HCEC 1CT (cell line): ENCODE measurements at regions not wholly inside any gene's neighbourhood (a gene's known extent, or its start where the extent isn't known, plus 50 kb on each side); places are given as distances from the start of the nearest gene placed in this dataset.

Experiments used
- DNase-seq: peaks from one replicate; pipeline ENCODE4 v3.0.0-alpha.2; 2017

DNA sequence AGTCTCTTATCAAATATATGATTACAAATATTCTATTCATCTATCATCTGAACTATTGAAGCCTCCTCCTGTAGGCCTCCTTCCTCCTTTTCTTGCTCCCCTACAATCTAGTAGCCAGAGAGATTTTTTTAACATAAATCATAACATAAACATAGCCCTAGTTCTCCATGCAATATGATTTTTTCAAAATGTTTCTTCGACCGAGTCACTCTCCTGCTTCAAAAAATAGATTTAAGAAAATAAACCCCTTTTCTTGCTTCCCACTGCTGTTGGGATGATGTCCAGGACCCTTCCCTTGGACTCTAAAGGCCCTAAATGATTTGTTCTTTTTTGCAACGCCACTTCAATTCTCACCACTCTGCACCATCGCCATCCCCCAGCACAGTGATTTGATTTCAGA is 319.7 kb upstream of the TSHZ3 start:
- no peak for DNase-seq

DNA sequence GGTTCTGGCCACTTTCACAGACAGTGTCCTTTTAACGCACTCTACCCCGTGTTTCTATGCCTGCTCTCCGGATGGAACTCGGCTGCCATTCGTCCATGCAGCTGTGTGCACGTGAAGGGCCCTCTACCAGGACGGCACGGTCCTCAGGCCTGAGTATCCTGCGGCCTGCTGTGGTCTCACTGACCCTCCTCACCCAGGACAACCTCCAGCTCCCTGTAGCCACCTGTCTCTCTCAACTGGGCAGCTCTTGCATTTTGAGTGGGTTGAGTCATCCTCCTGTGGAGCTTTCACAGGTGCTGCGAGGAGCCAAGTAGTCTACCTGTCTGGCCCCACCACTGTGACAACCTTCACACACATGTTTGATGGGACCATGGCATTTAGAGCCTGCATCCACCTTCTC is 321.7 kb upstream of the TSHZ3 start:
- DNase-seq, result no peak

DNA sequence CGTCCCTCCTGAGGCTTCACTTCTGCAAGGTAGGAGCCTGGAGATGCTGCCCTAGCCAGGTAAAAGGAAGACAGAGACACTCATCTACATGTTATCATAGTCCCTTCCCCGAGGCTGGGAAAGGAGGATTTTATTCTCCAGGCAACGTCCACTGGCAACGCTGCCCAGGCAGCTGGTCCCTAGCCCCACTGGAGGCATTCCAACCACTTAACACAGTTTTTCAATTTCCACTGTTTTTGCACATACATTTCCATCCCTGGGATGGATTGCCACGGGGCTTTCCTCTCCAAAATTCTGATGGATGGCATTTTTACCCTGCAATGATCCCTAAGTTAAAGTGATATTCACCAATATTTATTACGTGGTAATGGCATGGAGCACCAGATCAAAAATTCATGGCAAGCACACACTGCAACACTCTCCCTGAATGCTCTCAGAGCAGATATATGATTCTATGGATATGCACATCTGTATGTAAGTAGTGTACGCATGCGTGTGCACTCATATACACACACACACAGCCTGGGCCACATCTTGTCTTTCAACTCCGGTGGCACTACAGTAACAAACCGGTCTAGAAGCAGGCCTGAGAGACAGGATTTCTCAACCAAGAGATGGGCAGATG is 322.3 kb upstream of the TSHZ3 start:
- DNase-seq, result no peak

DNA sequence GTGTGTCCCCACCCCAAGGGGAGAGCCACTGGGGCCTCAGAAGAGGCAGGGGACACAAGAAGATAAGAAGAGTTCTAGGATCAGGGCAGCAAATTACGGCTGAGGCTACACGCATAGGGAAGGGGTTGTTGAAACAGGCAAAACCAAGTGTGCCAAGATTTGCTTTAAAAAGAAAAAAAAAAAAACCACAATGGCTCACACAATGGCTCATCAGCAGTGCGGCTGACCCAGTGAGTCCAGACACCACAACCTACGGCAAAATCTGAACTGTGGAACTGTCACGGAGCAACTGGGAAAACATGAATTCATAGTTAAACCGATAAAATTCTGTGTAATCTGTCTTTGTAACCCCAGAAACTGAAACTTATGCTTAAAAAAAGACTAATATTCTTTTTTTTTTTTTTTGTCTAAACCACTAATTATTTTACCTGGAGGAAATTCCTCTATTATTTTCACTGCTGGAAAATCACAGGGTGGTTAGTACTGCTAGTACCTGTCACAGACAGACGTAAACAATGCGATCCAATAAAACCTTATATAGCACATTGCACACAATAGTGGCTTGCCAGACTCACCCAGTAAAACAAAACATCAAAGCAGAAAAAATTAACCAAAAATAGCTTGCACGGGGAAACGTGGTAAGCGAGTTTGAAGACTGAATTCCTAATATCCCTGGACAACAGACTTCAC is 325.4 kb upstream of the TSHZ3 start:
- DNase-seq, result no peak

DNA sequence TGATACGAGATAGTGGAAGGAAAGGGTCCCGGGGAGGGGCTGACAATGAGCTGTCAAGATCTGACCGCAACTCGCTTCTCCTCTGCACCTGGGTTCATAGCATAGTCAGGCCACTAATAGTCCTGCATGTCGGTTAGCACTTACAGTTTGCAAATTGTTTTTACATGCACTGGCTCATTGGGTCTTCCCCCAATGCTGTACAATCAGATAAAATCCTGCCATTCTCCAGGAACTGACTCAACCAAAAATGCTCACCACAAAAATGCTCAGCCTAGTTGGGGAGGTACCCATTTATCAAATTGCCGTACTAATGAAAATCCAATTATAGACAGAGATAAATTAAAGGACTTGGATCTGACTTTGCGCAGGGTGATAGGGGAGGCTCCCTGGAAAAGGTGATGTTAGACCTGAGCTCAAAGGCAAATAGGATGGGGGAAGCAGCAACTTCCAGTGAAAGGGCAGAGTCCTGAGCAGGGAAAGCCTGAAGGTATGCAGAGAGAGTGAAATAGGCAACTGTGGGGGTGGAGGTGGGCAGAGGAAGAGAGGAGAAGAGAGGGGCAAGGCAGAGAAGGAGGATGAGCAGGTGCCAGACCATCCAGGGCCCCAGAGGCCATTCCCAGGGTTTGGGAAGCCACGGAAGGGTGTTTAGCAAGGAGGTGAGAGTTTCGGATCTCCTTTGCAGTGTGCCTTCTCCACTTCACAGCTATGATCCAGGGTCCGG is 326.1 kb upstream of the TSHZ3 start:
- no peak for DNase-seq

DNA sequence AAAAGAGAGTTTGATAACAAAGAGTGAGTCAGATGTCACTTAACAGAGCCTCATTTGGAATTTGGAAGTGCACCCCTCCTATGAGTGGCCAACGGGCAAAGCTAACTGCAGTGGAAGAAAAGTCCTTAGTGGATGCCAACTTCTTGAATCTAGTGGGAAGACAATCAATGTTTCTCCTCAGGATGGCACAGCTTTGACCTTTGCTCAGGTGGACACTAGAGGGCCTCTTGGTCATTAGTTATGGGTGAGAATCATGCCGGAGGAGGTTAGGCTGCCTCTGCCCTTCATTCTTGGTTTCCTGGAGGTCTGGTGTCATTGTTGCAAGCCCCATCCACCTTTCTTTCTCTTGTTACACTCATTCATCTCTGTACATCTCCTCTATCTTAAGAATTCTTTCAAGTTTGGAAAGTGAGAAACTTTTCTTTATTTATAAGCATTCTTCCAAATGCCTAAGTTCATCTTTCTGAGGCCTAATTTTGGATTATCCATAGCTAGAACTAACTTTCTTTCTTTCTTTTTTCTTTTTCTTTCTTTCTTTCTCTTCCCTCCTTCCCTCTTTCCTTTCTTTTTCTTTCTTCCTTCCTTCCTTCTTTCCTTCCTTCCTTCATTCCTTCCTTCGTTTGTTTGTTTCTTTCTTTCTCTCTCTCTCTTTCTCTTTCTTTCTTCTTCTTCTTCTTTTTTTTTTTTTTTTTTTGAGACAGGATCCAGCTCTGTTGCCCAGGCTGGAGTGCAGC is 327.2 kb upstream of the TSHZ3 start:
- no peak for DNase-seq

DNA sequence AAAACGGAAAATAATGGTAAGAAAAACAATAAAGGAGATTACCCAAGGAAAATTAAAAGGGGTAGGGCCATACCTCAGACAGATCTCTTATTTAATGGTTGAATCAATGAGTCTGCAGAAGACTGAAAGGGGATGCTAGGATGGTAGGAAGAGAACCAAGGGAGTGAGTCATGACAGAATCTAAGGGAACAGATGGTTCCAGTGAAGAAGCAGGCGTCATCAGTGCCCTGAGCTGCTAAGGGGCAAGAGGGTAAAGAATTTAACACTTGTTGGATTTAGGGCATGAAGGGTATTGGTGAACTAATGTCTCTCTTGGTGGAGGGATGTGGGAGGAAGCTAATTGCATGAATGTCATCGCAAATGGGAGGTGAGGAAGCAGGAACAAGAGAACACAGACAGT is 329.2 kb upstream of the TSHZ3 start:
- no peak for DNase-seq

DNA sequence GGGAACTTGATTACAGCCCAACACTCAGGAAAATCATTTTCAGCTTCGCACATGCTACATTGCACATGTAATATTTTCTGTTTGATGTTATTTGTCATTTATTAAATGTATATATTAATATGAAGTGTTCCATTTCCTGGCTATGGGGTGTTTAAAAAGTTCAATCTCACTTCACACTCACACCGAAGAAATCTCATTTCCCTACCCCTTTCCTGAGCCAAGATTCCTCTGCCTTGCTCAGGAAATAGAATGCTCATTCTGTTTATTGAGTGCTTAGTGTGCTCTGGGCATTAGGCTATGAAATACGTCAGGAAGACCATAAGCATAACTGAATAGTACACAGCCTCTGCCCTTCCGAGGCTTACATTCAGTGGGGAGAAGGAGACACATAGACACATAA is 331.9 kb upstream of the TSHZ3 start:
- no peak for DNase-seq

DNA sequence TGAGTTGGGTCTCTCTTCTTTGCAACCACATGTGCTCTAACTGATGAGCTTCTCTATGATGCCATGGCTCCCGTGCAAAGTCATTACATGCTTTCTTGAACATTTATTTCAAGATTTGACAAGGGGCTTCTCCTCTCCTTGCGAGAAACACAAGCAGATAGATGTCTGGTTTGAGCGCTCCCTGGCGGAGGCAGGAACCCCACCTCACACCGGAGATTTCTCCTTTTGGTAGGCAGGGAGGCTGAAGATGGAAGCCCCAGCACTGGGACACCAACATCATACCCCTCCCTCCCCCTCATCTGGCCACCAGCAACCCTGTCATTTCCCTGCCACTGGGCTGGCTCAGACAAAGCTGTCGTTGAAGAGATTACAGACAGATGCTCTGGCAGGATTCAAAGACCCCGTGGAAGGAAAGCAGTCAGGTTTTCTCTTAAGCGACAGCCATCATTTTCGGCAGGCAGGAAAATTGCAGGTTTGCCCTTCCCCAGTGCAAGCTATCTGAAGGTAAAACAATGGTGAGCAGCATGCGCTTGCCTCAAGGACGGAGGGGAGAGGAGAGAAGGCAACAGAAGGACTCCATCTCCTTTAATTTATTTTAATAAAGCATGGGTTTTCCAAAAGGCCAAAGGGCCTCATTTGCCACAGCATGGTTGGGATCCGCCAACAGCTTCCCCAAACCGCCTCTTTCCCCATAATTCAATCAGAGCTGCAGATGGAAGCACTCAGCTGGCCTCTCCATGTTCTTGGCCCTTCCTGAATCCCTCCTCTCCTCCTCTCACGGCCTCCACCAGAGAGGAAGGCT is 344.1 kb upstream of the TSHZ3 start:
- DNase-seq, result no peak

DNA sequence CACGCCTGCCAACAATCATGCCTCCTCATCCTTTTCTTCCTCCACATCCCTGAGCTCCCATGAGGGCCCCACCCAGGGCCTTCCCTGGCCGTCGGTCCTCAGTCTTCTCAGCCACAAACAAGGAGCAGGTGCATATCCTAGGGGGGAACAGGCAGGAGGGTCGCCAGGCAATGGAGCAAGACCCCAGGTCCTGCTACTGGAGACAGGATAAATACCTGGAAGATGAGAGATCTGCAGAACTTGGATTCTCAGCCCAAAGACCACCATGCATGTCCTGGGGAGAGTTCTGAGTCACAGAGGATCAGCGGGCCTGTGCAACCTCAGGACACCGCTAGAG is 344.7 kb upstream of the TSHZ3 start:
- no peak for DNase-seq

DNA sequence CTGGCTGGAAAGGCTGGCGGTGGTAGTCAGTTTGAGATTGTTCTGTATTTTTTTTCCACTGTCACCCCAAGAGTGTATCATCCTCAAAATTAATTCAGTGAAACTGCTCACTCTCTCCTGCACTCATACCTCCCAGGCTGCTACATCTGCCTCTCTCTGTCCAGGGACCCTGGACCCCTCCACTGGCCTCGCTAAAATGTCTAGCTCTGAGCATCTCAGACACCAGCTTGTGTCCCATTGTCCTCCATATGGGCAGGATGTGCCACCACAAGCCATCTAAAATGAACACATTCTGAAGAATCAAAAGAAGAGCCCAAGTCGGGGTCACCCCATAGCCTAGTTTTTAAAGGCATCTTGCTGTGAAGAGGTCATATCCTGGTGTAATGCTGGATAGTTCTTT is 345.5 kb upstream of the TSHZ3 start:
- no peak for DNase-seq

DNA sequence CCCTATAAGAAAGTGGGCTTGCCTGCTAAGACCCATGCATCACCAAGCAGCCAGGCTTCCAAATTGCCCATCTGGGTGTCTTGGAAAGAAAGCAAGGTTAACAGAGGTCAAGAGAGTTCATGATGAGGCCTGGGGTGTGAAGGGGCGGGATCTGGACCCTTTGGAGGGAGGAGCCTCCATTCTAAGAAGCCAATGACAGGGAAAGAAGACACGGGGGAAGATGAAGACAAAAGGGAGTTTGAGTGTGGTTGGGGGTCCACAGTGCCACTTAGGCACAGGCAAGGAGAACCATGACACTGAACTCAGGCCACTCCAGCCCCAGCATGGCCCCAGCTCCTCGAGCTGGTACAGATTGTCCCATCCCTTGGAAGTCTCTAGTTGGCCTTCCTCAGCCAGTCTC is 350.2 kb upstream of the TSHZ3 start:
- no peak for DNase-seq

DNA sequence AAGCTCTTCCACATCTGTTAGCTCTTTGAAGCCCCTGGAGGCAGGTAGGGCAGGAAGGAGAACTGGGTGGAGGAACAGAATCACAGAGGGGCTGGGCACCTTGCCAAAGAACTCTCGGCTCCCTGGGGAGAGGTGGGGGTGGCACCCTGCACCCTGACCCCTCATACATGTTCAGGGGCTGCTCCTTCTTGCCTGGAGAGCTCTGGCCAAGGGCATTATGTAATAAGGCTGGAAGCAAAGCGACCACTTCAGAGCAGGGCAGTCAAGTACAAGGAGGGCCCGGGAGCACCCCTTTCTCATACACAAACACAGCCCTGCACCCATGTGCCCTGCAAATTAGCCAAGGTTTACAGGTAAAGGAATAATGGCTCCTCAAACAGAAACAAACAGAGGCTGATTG is 351.9 kb upstream of the TSHZ3 start:
- DNase-seq, result no peak

DNA sequence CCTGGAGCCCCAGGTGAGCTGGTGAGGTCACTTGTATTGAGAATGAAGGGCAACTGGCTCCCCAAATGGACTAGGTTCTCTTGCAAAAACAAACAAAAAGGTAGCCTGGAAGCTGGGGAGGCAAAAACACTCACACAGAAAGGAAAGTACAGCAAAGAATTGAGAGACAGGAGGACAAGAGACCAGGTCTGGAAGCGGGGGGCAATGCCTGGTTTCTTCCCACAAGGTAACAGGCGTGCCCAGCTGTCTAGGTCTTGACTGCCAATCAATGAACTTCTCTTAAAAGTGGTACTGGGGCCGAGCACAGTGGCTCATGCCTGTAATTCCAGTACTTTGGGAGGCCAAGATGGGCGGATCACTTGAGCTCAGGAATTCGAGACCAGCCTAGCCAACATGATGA is 356.4 kb upstream of the TSHZ3 start:
- DNase-seq, result no peak

DNA sequence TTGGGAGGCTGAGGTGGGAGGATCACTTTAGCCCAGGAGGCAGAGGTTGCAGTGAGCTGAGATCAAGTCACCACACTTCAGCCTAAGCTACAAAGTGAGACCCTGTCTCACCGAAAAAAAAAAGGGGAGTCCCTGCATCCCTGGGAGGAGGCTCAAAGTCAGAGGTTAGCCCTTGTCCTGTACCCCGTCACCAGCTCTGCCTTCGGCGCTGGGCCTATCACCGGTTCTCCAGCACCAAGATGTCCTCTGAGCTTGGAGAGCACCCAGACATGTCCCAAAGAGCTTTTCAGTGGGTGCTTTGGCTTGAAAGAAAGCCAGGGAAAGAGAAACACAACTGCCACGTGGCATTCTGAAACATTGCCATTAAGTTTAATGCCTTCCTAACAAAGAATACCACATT is 356.9 kb upstream of the TSHZ3 start:
- DNase-seq, result no peak

DNA sequence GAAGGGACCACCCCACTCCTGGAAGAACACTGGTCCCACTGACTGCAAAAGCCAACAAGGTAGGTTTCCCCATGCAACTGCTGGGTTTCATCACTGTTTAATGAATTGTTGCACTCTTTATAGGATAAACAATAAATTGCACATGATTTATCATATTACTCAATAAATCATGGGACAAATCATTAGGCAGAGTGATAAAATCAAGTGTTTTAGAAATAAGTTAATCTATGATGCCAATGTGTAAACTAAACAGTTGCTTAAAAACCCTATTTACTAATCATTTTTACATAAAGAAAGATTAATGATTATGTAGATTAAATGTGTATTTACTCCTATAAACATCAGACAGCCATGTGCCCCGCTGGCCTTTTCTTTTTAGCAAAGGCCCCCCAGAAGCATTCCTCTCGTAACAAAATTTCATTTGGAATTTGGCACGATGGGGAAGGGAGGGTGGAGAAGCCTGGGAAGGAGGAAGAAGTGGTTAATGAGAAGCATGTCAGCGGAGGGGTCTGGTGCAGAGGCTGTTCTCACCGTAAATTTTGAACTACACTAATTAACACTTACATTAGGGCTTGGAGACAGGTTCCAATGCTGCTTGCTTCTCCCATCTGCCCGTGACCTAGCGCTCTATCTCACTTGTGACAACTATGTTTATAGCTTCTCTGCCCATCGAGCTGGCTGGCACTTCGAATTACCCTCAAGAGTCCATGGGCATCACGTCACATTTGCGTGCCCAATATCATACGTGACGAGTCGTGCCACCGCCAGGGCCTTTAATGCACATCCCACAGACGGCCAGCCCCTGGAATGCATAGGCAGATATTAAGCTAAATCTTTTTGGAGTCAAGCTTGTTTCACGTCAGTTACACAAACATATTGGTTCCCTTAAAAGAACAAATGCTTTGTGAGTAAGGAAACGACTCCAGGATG is 357.7 kb upstream of the TSHZ3 start:
- no peak for DNase-seq

DNA sequence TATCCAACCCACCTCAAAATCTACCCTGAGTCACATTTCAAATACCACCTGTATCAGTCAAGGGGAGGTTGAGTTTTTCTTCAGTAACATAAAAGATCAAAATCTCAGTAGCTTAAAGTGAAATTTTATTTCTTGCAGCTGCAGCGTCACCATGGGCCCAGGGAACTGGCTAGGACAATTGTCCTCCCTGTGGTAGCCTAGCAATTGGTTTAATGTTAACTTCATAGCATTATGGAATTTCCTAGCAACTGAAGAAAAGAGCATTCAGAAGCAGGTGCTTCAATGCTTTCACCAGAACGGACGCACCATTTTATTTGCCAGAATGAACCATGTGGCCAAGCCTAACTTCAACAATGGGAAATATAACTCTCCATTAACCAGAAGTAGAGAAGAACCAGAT is 359.3 kb upstream of the TSHZ3 start:
- no peak for DNase-seq

DNA sequence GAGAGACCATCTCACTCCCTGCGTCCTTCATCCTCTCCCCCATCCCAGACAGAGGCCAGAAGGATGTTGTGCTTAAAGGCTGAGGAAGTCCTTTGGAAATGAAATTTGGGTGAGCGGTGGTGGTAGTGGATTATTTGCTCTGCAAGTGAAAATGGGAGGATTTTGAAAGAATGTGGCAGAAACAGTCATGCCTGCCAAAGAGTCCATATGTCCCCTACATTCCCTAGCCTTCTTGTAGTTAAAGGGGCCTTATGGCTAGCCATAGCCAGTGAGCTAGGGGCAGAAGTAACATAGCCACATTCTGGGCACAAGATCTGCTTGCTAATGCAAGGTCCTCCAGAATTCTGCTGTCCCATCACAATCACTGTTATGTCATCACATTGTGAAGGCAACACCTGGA is 360.2 kb upstream of the TSHZ3 start:
- DNase-seq, result no peak

DNA sequence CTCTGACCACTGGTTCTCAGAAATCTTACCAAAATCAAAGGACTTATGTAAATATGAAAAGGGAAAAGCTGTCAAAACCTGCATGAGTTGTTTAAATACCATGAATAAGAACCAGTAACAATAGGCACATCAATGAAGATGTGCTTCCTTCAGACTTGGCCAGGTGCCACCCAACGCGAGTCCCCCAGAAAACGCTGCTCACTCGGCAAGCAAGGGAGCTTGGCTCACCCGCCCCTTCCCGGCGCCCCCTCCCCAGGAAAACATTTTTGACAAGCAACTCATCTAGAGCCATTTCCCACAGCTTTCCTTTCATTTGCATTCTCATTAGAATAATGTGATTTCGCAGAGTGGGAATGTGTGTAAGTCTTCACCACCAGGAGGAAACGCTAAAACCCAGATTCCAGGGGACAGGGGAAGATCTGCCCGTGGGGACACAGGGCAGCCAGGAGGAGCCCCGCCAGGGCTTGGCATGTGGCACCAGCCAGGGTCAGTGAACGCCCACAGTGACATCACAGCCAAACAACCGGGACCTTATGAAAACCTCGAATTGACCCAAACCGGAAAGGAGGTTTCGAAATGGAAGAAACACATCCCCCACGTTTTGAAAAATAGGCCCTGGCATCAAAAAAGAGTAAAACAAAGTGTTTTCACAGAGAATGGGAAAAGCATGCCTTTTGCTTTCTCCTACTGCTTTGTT is 366.2 kb upstream of the TSHZ3 start:
- no peak for DNase-seq

DNA sequence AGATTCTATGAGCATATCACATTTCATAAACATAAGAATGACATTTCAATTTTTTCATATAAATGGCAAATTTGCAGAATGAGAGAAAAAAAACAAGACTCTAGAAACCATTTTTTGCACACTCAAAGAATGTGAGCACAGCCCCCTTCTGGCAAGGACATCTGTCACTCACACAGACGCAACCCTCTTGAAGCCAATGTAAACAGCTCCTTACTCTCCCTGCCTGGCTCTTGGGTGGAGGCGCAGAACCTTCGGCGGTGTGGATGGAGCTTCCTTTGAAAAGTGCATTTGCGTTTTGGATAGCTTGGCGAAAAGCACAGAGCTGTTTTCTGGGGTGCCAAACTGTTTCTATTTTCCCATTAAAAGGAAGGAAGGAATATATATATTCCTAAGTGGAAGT is 367.6 kb upstream of the TSHZ3 start:
- DNase-seq, result no peak

DNA sequence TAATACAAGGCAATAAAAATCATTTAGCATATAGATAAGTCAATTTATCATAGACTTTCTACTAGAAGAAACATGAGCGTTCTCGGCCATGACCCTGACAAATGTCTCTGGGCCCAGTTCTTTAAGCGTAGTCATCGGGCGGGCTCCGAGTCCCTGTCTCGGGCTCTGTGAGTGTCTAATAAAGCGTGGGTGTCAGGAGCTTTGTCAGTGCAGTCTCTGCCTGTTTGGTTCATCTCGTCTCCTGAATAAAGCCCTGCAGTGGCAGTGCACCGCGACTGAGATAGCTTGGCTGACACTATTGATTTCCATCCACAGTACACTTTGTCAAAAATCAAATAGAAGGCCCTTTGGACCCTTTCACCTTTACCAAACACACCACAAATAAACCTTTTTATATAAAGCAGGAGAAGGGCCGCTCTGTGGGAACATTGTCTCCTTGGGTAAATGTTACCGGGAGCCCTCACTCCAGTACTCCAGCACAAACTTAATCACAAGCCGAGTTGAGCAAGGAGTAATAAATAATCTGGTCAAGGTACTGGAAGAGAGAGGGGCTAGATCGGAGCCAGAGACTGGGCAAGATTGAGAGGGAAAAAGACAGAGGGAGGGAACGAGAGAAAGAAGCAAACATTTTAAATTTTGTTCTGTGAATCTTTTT is 368.2 kb upstream of the TSHZ3 start:
- DNase-seq, result no peak
